ENCODE measurements at regions not wholly inside any gene's neighbourhood (a gene's known extent, or its start where the extent isn't known, plus 50 kb on each side); places are given as distances from the start of the nearest gene placed in this dataset.

DNA sequence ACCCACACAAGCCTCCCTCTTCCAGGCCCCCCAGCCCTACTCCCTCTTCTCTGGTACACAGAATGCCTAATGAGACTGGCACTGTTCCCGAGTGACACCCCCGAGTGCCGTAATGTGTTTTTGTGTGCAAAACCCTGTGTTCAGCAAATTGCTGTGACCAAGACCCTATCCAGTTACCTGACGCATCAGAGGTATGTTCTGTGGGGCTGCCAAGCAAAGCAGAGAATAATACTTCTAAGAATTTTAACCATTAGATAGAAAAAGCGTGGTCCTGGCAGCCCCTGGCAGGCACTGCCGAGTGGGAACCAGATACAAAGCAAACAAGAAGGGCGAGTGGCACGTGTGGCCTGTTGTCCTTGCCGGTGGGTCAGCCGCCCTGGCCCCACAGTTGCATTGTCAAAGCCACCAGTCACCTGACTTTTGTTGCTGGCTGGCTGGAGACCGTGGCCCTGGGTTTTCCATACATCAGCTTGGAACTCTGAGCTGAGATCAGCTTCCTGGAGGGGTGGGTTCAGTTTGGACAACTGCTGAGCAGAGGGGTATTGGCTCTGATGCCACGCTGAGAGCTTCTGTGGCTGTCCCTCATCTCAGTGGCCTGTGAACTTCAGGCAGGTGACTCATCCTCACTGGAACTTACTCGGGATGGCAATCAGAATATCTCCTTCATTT lies 69.1 kb upstream of the BRD7 start:
- TF ChIP-seq, protein P1, sequence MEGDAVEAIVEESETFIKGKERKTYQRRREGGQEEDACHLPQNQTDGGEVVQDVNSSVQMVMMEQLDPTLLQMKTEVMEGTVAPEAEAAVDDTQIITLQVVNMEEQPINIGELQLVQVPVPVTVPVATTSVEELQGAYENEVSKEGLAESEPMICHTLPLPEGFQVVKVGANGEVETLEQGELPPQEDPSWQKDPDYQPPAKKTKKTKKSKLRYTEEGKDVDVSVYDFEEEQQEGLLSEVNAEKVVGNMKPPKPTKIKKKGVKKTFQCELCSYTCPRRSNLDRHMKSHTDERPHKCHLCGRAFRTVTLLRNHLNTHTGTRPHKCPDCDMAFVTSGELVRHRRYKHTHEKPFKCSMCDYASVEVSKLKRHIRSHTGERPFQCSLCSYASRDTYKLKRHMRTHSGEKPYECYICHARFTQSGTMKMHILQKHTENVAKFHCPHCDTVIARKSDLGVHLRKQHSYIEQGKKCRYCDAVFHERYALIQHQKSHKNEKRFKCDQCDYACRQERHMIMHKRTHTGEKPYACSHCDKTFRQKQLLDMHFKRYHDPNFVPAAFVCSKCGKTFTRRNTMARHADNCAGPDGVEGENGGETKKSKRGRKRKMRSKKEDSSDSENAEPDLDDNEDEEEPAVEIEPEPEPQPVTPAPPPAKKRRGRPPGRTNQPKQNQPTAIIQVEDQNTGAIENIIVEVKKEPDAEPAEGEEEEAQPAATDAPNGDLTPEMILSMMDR (IDR thresholded peaks at IDR 0.05; ENCODE audit: control insufficient read depth, extremely low read depth, insufficient read depth), result no peak
- DNase-seq (ENCODE audit: low read depth), result no peak

GRCh38 chr16:50436271-50436670 lies 67.5 kb upstream of the BRD7 start:
- H3K4me3 ChIP-seq (ENCODE audit: low read depth, low read length), result no peak overlapping the region
- no peak for DNase-seq (ENCODE audit: low read depth)
- TF ChIP-seq, protein P1 (IDR thresholded peaks at IDR 0.05; ENCODE audit: control insufficient read depth, extremely low read depth, insufficient read depth), result no peak

More for the DNA sequence above, 69.1 kb upstream of the BRD7 start:
- no peak overlapping the region for H3K4me3 ChIP-seq (ENCODE audit: low read depth, low read length)

- H3K4me3 ChIP-seq (ENCODE audit: low read depth, low read length), result no peak overlapping the region
- no peak for DNase-seq (ENCODE audit: low read depth)
- TF ChIP-seq, protein P1 (IDR thresholded peaks at IDR 0.05; ENCODE audit: control insufficient read depth, extremely low read depth, insufficient read depth), result no peak
These were observed 66.2 kb upstream of the BRD7 start for GRCh38 chr16:50434872-50435478.

GRCh38 chr16:50430076-50430475 lies 61.3 kb upstream of the BRD7 start:
- TF ChIP-seq, protein P1 (IDR thresholded peaks at IDR 0.05; ENCODE audit: control insufficient read depth, extremely low read depth, insufficient read depth), result no peak
- no peak for DNase-seq (ENCODE audit: low read depth)

GRCh38 chr16:50428742-50429141 lies 60.0 kb upstream of the BRD7 start:
- TF ChIP-seq, protein P1 (IDR thresholded peaks at IDR 0.05; ENCODE audit: control insufficient read depth, extremely low read depth, insufficient read depth), result no peak
- H3K4me3 ChIP-seq (ENCODE audit: low read depth, low read length), result no peak overlapping the region
- no peak for DNase-seq (ENCODE audit: low read depth)

More at GRCh38 chr16:50430076-50430475, 61.3 kb upstream of the BRD7 start:
- H3K4me3 ChIP-seq (ENCODE audit: low read depth, low read length), result no peak overlapping the region

- no peak overlapping the region for H3K4me3 ChIP-seq (ENCODE audit: low read depth, low read length)
- TF ChIP-seq, protein P1 (IDR thresholded peaks at IDR 0.05; ENCODE audit: control insufficient read depth, extremely low read depth, insufficient read depth), result no peak
- DNase-seq (ENCODE audit: low read depth), result no peak
These were observed 59.3 kb upstream of the BRD7 start for GRCh38 chr16:50428116-50428515.

Data from LNCaP clone FGC (cell line).